Erythroblast (primary cell): ENCODE measurements at regions not wholly inside any gene's neighbourhood (a gene's known extent, or its start where the extent isn't known, plus 50 kb on each side); places are given as distances from the start of the nearest gene placed in this dataset.

Source experiments
- GATA1 ChIP-seq: IDR thresholded peaks from 2 replicates; pipeline ENCODE4 v1.6.1; 2011; ENCODE audit warnings: low read depth, mild to moderate bottlenecking, control low read depth, low read length, moderate library complexity
- POLR2A ChIP-seq: IDR thresholded peaks from 2 replicates; pipeline ENCODE4 v1.6.1; 2011; ENCODE audit warnings: mild to moderate bottlenecking, low read length

GRCh38 chr10:77692782-77693181 lies 55.2 kb upstream of the KCNMA1 start:
- TF ChIP-seq POLR2A (no peak), GATA1 (no peak)
